NCI-H2081 treated with DMSO at 0.1 percent for 48 hours (cell line): ENCODE measurements at regions not wholly inside any gene's neighbourhood (a gene's known extent, or its start where the extent isn't known, plus 50 kb on each side); places are given as distances from the start of the nearest gene placed in this dataset.
"Not testable (repeated sequence)": the region's sequence is repeated elsewhere in the genome, so short reads cannot be mapped to it uniquely, and the experiment has no call there.

Experiments
- DNase-seq: peaks from one replicate; lab custom pipeline; 2025; lab: John Stamatoyannopoulos, UW

GRCh38 chr2:144824306-144825080, 304.6 kb upstream of the ZEB2 start:
- no peak for DNase-seq

GRCh38 chr2:144822966-144823365, 303.0 kb upstream of the ZEB2 start:
- no peak for DNase-seq

GRCh38 chr2:144812288-144812687, 292.4 kb upstream of the ZEB2 start:
- DNase-seq, result no peak

- DNase-seq, result no peak
These were observed 281.8 kb upstream of the ZEB2 start for GRCh38 chr2:144801766-144802165.

- DNase-seq, result no peak
These were observed 281.4 kb upstream of the ZEB2 start for GRCh38 chr2:144801325-144801724.

- no peak for DNase-seq
These were observed 279.1 kb upstream of the ZEB2 start for GRCh38 chr2:144798989-144799388.

- no peak for DNase-seq
These were observed 278.1 kb upstream of the ZEB2 start for GRCh38 chr2:144798034-144798433.

GRCh38 chr2:144796936-144797335, 277.0 kb upstream of the ZEB2 start:
- DNase-seq, result no peak

GRCh38 chr2:144796164-144796563, 276.2 kb upstream of the ZEB2 start:
- DNase-seq, result no peak

- no peak for DNase-seq
These were observed 265.3 kb upstream of the ZEB2 start for GRCh38 chr2:144785253-144785652.

GRCh38 chr2:144780983-144781382, 261.1 kb upstream of the ZEB2 start:
- no peak for DNase-seq

GRCh38 chr2:144776766-144777165, 256.8 kb upstream of the ZEB2 start:
- no peak for DNase-seq

- DNase-seq, result no peak
These were observed 254.9 kb upstream of the ZEB2 start for GRCh38 chr2:144774809-144775208.

GRCh38 chr2:144771348-144771747, 251.4 kb upstream of the ZEB2 start:
- no peak for DNase-seq

- DNase-seq, result no peak
These were observed 250.8 kb upstream of the ZEB2 start for GRCh38 chr2:144770616-144771230.

- not testable (repeated sequence) for DNase-seq
These were observed 241.0 kb upstream of the ZEB2 start for GRCh38 chr2:144760939-144761338.

- DNase-seq, result no peak
These were observed 239.8 kb upstream of the ZEB2 start for GRCh38 chr2:144759746-144760145.

- not testable (repeated sequence) for DNase-seq
These were observed 238.3 kb upstream of the ZEB2 start for GRCh38 chr2:144758196-144758595.

- DNase-seq, result no peak
These were observed 233.5 kb upstream of the ZEB2 start for GRCh38 chr2:144753416-144753815.

- no peak for DNase-seq
These were observed 231.4 kb upstream of the ZEB2 start for GRCh38 chr2:144751142-144751905.

GRCh38 chr2:144749188-144749587, 229.3 kb upstream of the ZEB2 start:
- DNase-seq, result no peak

GRCh38 chr2:144748443-144748842, 228.5 kb upstream of the ZEB2 start:
- DNase-seq, result no peak

GRCh38 chr2:144747571-144747970, 227.7 kb upstream of the ZEB2 start:
- DNase-seq, result no peak
